Heart right ventricle (tissue), 16 donors: ENCODE measurements at regions not wholly inside any gene's neighbourhood (a gene's known extent, or its start where the extent isn't known, plus 50 kb on each side); places are given as distances from the start of the nearest gene placed in this dataset.
"Not testable (repeated sequence)": the region's sequence is repeated elsewhere in the genome, so short reads cannot be mapped to it uniquely, and the experiment has no call there.

Source experiments
- ATAC-seq, 8 donors: fragments of 200-7000 bp; cut with Tn5 transposase; one replicate each; pipeline ENCODE4 v1.9.1; 2020; ENCODE audit warnings: mild to moderate bottlenecking in 8 of 8, moderate library complexity in 8 of 8, moderate number of reproducible peaks in 1 of 8
- DNase-seq, 2 donors: peaks; one replicate each; pipeline ENCODE4 v3.0.0-alpha.2; 2020
- H3K27ac ChIP-seq, 10 donors: fragments of 200-600 bp; sonication (generic) in 2 of 10; one replicate each; pipeline versions ENCODE4 v1.5.0 to v1.8.0; 2020 to 2022; ENCODE audit warnings: mild to moderate bottlenecking in 3 of 10
- H3K27me3 ChIP-seq, 7 donors: fragments of 200-600 bp; one replicate each; pipeline ENCODE4 v1.8.0; 2021 to 2022; ENCODE audit warnings: mild to moderate bottlenecking in 2 of 7
- H3K36me3 ChIP-seq, 9 donors: fragments of 200-600 bp; sonication (generic) in 1 of 9; one replicate each; pipeline versions ENCODE4 v1.5.0 to v1.8.0; 2020 to 2022; ENCODE audit warnings: mild to moderate bottlenecking in 2 of 9
- H3K4me1 ChIP-seq, 9 donors: fragments of 200-600 bp; sonication (generic) in 1 of 9; one replicate each; pipeline versions ENCODE4 v1.5.0 to v1.8.0; 2020 to 2022; ENCODE audit warnings: mild to moderate bottlenecking in 4 of 9
- H3K4me3 ChIP-seq, 10 donors: fragments of 200-600 bp; sonication (generic) in 2 of 10; one replicate each; pipeline versions ENCODE4 v1.5.0 to v1.8.0; 2020 to 2022; ENCODE audit warnings: mild to moderate bottlenecking in 7 of 10, moderate library complexity in 2 of 10
- H3K9me3 ChIP-seq, 11 donors: fragments of 200-600 bp in 10 of 11; sonication (generic) in 2 of 11; one replicate each; pipeline versions ENCODE4 v1.5.0 to v1.8.0; 2013 to 2022; ENCODE audit warnings: mild to moderate bottlenecking in 2 of 11, control low read depth in 1 of 11, moderate library complexity in 1 of 11
- CTCF ChIP-seq, 9 donors: fragments of 200-600 bp; sonication (generic) in 2 of 9; IDR thresholded peaks; one replicate each; pipeline versions ENCODE4 v1.5.0 to v1.8.0; 2021 to 2022; ENCODE audit warnings: antibody characterized with exemption in 9 of 9, mild to moderate bottlenecking in 5 of 9, moderate library complexity in 1 of 9
- WGBS, 2 donors: extraction: QIAGEN DNeasy Blood & Tissue Kit; methylation state at CpG; one replicate each; pipeline ENCODE4 v1.1.7; 2013; ENCODE audit warnings: inconsistent platforms in 1 of 2; 5-methylcytosine and 5-hydroxymethylcytosine counted together
- intact Hi-C, 10 donors: fragments of 100-400 bp; cut with DNase I; formaldehyde crosslinking; loops; one replicate each; pipeline versions ENCODE4 v1.11.1 to v1.14.2; 2022
- donor health status: Arrhythmogenic right ventricular cardiomyopathy.
- donor health status: ischemic (EF 13 %, LVEDD 7.1; RV severe dilation, severe dysfunction).
- donor health status: healthy with polysubstance abuse.
- donor health status: DM: no; HTN: yes; CAD: no.
- donor health status: DM: no; HTN: no; CAD: no.
- donor health status: ischemic (EF 25% LVEDD 6.9; RV normal size, moderate dysfunction).
- donor health status: ischemic (EF 25% LVEDD 5.7; RV mildly dilated, moderate dysfunction).
- donor health status: healthy.
- donor health status: DM: yes; HTN: yes; CAD: no.
- donor health status: Ischemic cardiomyopathy.
- donor health status: ischemic (EF 35%, LVEDD 5.7; RV mildly dilated, moderate dysfunction).
- donor health status: nonischemic (EF 11% LVEDD 7.7; RV severe dilation, severe dysfunction).
- donor health status: DM: yes; HTN: yes; CAD: no.
- donor health status: PGD.
- donor health status: ischemic (EF 29% LVEDD 5.4; RV normal size, mild dysfunction).
- donor health status: nonischemic (EF 23%, LVEDD 6.1; RV moderate dilation, normal function).

- DNase-seq, result no peak
- Histone ChIP-seq H3K9me3 (peaks cover 0 to 3% (median 0%) of the 10 kb centered on the region in 11 donors), H3K4me3 (no peak overlapping the region), H3K27me3 (no peaks in the 10 kb centered on the region), H3K36me3 (no peaks in the 10 kb centered on the region), H3K27ac (no peak overlapping the region), H3K4me1 (no peaks in the 10 kb centered on the region)
- no peak for TF ChIP-seq CTCF (IDR thresholded peaks at IDR 0.05)
- WGBS, 2 donors, result 67% methylated on average over 3 of the region's 3 CpGs
- intact Hi-C loops, result no loop called here
- no peak for ATAC-seq
Measured at GRCh38 chr4:117014236-117014635, 71.1 kb downstream of the TRAM1L1 start.

- H3K4me1 ChIP-seq, result no peaks in the 10 kb centered on the region
- ATAC-seq (no peak), DNase-seq (no peak)
- no peak for TF ChIP-seq CTCF (IDR thresholded peaks at IDR 0.05)
- 94 to 96% methylated on average over 1 of the region's 1 CpG for WGBS, 2 donors
- no peaks in the 10 kb centered on the region for H3K36me3 ChIP-seq
- intact Hi-C loops, result no loop called here
- no peak overlapping the region for H3K27ac ChIP-seq
- H3K4me3 ChIP-seq, result no peak overlapping the region
- H3K9me3 ChIP-seq, result peaks cover 0 to 7% (median 0%) of the 10 kb centered on the region in 11 donors
- no peaks in the 10 kb centered on the region for H3K27me3 ChIP-seq
Measured at GRCh38 chr4:117010671-117011070, 74.7 kb downstream of the TRAM1L1 start.

GRCh38 chr4:117001077-117001476, 84.3 kb downstream of the TRAM1L1 start:
- TF ChIP-seq CTCF (IDR thresholded peaks at IDR 0.05), result no peak
- 76 to 78% methylated on average over 8 of the region's 8 CpGs for WGBS, 2 donors
- H3K36me3 ChIP-seq, result no peaks in the 10 kb centered on the region
- no peaks in the 10 kb centered on the region for H3K4me1 ChIP-seq
- no peaks in the 10 kb centered on the region for H3K27me3 ChIP-seq
- no peak for ATAC-seq
- no peak overlapping the region for H3K27ac ChIP-seq
- intact Hi-C loops, result no loop called here
- no peak overlapping the region for H3K4me3 ChIP-seq
- DNase-seq, result no peak
- H3K9me3 ChIP-seq, result peaks cover 0 to 4% (median 0%) of the 10 kb centered on the region in 11 donors

- intact Hi-C loops, result no loop called here
- Histone ChIP-seq H3K27ac (no peak overlapping the region), H3K4me3 (no peak overlapping the region), H3K36me3 (no peaks in the 10 kb centered on the region), H3K27me3 (no peaks in the 10 kb centered on the region), H3K9me3 (no peaks in the 10 kb centered on the region), H3K4me1 (no peaks in the 10 kb centered on the region)
- WGBS, 2 donors, result 78 to 79% methylated on average over 5 of the region's 5 CpGs
- TF ChIP-seq CTCF (IDR thresholded peaks at IDR 0.05), result no peak
- no peak for DNase-seq
- ATAC-seq, result no peak
Measured at GRCh38 chr4:116982656-116983055, 102.7 kb downstream of the TRAM1L1 start.

GRCh38 chr4:116980436-116980835, 104.9 kb downstream of the TRAM1L1 start:
- 84 to 91% methylated on average over 12 of the region's 12 CpGs for WGBS, 2 donors
- DNase-seq, H3K9me3 ChIP-seq, H3K4me1 ChIP-seq, H3K27me3 ChIP-seq, H3K36me3 ChIP-seq, H3K27ac ChIP-seq, H3K4me3 ChIP-seq, ATAC-seq, intact Hi-C loops: not testable (repeated sequence)
